Activated T-helper 17 cell treated with anti-CD3 and anti-CD28 coated beads, Interleukin-2, amount 50 U/mL, for 72 hours (primary cell): ENCODE measurements at regions not wholly inside any gene's neighbourhood (a gene's known extent, or its start where the extent isn't known, plus 50 kb on each side); places are given as distances from the start of the nearest gene placed in this dataset.

Source experiments
- ATAC-seq: fragments of 150-1000 bp; cut with Tn5 transposase; replicated peaks from 2 replicates; pipeline ENCODE4 v1.10.0; 2021; ENCODE audit warnings: mild to moderate bottlenecking, moderate library complexity
- H3K27ac Mint-ChIP-seq: one replicate; pipeline ENCODE4 v1.8.0; 2022; ENCODE audit warnings: mixed read lengths
- H3K27me3 Mint-ChIP-seq: one replicate; pipeline ENCODE4 v1.8.0; 2022; ENCODE audit warnings: mixed read lengths
- H3K36me3 Mint-ChIP-seq: one replicate; pipeline ENCODE4 v1.8.0; 2022; ENCODE audit warnings: low read depth, mild to moderate bottlenecking, mixed read lengths
- H3K4me1 Mint-ChIP-seq: one replicate; pipeline ENCODE4 v1.8.0; 2022; ENCODE audit warnings: mixed read lengths
- H3K4me3 Mint-ChIP-seq: one replicate; pipeline ENCODE4 v1.8.0; 2022; ENCODE audit warnings: mild to moderate bottlenecking, mixed read lengths
- H3K9me3 Mint-ChIP-seq: one replicate; pipeline ENCODE4 v1.8.0; 2022; ENCODE audit warnings: mixed read lengths

GRCh38 chr11:23364076-23364475 is 503.8 kb upstream of the CCDC179 start:
- no peak overlapping the region for H3K27ac Mint-ChIP-seq
- no peaks in the 10 kb centered on the region for H3K4me1 Mint-ChIP-seq
- H3K36me3 Mint-ChIP-seq: no peaks in the 10 kb centered on the region
- ATAC-seq: no peak
- peaks cover 8% of the 10 kb centered on the region for H3K9me3 Mint-ChIP-seq
- no peaks in the 10 kb centered on the region for H3K27me3 Mint-ChIP-seq
- no peak overlapping the region for H3K4me3 Mint-ChIP-seq

DNA sequence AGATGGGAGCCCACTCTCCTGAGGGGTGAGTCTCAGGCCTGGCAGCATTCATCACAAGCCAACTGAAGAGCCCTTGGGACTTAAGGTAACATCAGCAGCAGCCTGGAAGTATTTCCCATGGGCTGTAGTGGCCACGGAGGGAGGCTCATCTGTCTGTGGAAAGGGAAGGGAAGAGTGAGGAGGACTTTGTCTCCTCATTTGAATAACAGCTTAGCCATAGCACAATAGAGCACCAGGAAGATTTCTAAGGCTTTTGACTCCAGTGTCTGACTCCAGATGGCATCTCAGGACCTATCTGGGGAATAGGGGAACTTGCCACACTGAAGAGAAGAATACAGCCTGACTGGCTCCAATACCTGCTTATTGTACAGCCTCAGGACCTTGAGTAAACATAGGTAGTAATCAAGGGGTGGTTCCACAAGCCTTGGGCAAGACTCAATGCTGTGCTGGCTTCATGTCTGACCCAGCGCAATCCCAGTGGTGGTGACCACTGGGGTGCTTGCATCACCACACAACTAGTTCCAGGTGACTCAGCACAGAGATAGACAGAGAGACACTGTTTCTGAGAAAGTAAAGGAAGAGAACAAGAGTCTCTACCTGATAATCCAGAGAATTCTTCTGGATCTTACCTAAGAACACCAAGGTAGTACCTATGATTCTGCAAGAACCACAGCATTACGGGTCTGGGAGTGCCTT is 510.5 kb upstream of the CCDC179 start:
- Mint-ChIP-seq H3K27me3 (no peaks in the 10 kb centered on the region), H3K4me3 (no peak overlapping the region), H3K9me3 (peaks cover 17% of the 10 kb centered on the region), H3K4me1 (no peaks in the 10 kb centered on the region), H3K27ac (no peak overlapping the region), H3K36me3 (no peaks in the 10 kb centered on the region)
- ATAC-seq: no peak

DNA sequence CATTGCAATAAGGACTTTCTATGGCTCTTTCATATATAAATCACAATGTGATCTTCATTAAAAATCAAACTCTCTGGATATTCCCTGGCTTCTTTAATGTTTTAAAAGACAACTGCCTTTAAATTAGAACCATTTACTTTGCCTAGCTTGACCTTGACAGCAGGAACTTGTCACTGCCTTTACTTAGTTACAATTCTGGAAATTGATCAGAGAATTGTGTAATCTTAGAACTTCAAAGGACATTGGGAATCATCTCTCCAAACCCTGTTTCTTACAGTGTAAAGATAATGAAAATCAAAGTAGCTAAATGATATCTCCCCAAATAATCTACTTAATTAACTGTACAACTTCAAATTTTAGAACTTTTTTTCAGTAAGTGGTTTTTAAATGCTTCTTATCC is 517.6 kb upstream of the CCDC179 start:
- peaks cover 15% of the 10 kb centered on the region for H3K9me3 Mint-ChIP-seq
- H3K27me3 Mint-ChIP-seq: no peaks in the 10 kb centered on the region
- ATAC-seq: no peak
- H3K4me1 Mint-ChIP-seq: no peaks in the 10 kb centered on the region
- H3K36me3 Mint-ChIP-seq: no peaks in the 10 kb centered on the region
- no peak overlapping the region for H3K4me3 Mint-ChIP-seq
- H3K27ac Mint-ChIP-seq: no peak overlapping the region

GRCh38 chr11:23391031-23391430 is 530.8 kb upstream of the CCDC179 start:
- Mint-ChIP-seq H3K27me3 (no peaks in the 10 kb centered on the region), H3K36me3 (no peaks in the 10 kb centered on the region), H3K9me3 (peaks cover 3% of the 10 kb centered on the region), H3K4me1 (no peaks in the 10 kb centered on the region), H3K4me3 (no peak overlapping the region), H3K27ac (no peak overlapping the region)
- ATAC-seq: no peak

DNA sequence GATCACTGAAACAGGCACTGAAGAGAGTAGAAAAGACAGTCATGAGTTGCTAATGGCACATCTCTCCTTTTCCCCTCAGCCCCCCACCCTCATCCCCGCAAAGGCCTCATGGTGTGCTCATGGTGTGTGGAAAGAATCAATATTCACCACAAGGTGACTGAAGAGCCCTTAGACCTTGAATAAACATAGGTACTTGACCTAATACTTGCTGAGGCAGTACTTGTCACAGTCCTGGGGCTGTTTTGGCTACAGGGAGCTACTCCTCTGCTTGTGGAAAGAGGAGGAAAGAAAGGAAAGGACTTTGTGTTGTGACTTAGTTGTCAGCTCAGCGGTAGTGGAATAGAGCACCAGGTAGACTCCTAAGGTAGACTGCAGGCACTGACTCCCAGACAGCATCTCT is 537.8 kb upstream of the CCDC179 start:
- Mint-ChIP-seq H3K36me3 (no peaks in the 10 kb centered on the region), H3K27ac (no peak overlapping the region), H3K27me3 (no peaks in the 10 kb centered on the region), H3K9me3 (peaks cover 8% of the 10 kb centered on the region), H3K4me1 (no peaks in the 10 kb centered on the region), H3K4me3 (no peak overlapping the region)
- ATAC-seq: no peak

DNA sequence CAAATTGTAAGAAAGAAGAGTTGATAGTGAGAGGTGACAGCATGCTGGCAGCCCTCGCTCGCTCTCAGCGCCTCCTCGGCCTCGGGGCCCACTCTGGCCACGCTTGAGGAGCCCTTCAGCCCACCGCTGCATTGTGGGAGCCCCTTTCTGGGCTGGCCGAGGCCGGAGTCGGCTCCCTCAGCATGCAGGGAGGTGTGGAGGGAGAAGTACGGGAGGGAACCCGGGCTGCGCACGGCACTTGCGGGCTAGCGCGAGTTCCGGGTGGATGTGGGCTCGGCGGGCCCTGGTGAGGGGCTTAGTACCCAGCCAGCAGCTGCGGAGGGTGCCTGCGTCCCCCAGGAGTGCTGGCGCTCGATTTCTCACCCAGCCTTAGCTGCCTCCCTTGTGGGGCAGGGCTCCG is 539.7 kb upstream of the CCDC179 start:
- Mint-ChIP-seq H3K27me3 (no peaks in the 10 kb centered on the region), H3K9me3 (peaks cover 5% of the 10 kb centered on the region), H3K4me3 (no peak overlapping the region), H3K36me3 (no peaks in the 10 kb centered on the region), H3K27ac (no peak overlapping the region), H3K4me1 (no peaks in the 10 kb centered on the region)
- no peak for ATAC-seq

GRCh38 chr11:23403210-23404185 is 543.2 kb upstream of the CCDC179 start:
- Mint-ChIP-seq H3K36me3 (no peaks in the 10 kb centered on the region), H3K9me3 (peaks cover 8% of the 10 kb centered on the region), H3K27me3 (no peaks in the 10 kb centered on the region), H3K27ac (no peak overlapping the region), H3K4me1 (no peaks in the 10 kb centered on the region), H3K4me3 (no peak overlapping the region)
- ATAC-seq: no peak

DNA sequence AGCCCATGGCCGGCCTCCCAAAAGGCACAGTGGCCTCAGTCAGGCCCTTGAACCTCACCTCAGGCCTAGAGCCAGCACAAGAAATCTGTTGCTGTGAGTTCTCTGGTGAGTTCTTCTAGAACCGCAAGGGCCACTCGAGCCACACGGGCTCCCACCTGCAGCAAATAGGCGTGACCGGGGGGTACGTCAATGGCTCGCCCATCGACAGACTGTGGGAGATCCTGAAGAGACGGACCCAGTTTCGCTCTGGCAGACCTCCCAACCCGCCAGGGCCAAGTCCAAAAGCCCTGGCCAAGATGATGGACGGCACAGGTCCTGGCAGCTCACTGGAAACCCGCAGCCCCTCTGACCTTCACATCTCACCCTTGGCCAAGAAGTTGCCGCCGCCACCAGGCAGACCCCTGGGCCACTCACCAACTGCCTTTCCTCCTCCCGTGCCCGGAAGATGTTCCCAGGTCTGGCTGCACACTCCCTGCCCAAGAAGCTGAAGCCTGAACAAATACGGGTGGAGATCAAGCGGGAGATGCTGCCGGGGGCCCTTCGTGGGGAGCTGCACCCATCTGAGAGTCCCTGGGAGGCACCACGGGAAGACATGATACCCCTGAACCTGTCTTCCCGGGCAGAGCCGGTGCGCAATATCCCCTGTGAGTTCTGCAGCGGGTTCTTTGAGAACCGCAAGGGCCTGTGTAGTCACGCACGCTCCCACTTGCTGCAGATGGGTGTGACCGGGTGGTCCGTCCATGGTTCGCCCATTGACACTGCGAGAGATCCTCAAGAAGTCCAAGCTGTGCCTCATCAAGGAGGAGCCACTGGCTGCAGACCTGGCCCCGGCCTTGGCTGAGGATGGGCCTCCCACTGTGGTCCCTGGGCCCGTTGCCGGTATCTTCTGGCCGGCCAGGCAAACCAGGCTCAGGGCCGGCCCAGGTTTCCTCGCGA is 544.2 kb upstream of the CCDC179 start:
- Mint-ChIP-seq H3K4me3 (no peak overlapping the region), H3K27ac (no peak overlapping the region), H3K36me3 (no peaks in the 10 kb centered on the region), H3K4me1 (no peaks in the 10 kb centered on the region), H3K27me3 (no peaks in the 10 kb centered on the region), H3K9me3 (peaks cover 8% of the 10 kb centered on the region)
- ATAC-seq: no peak

DNA sequence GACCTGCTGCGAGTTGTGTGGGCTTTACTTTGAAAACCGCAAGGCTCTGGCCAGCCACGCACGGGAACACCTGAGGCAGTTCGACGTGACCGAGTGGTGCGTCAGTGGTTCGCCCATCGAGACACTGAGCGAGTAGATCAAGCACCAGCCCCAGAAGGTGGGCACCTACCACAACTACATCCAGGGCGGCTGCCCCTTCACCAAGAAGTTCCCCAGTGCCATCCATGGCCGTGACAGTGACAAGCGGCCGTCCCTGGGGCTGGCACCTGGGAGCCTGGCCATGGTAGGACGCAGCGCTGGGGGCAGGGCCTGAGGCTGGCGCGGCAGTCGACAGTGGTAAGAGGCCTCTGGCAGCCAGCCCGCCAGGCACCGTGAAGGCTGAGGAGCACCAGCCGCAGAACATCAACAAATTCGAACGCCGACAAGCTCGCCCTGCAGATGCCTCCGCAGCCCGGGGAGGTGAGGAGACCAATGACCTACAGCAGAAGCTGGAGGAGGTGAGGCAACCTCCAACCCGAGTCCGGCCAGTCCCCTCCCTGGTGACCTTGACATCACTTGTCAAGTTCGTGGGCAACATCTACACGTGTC is 545.2 kb upstream of the CCDC179 start:
- Mint-ChIP-seq H3K4me3 (no peak overlapping the region), H3K36me3 (no peaks in the 10 kb centered on the region), H3K27ac (no peak overlapping the region), H3K4me1 (no peaks in the 10 kb centered on the region), H3K9me3 (peaks cover 12% of the 10 kb centered on the region), H3K27me3 (no peaks in the 10 kb centered on the region)
- no peak for ATAC-seq

DNA sequence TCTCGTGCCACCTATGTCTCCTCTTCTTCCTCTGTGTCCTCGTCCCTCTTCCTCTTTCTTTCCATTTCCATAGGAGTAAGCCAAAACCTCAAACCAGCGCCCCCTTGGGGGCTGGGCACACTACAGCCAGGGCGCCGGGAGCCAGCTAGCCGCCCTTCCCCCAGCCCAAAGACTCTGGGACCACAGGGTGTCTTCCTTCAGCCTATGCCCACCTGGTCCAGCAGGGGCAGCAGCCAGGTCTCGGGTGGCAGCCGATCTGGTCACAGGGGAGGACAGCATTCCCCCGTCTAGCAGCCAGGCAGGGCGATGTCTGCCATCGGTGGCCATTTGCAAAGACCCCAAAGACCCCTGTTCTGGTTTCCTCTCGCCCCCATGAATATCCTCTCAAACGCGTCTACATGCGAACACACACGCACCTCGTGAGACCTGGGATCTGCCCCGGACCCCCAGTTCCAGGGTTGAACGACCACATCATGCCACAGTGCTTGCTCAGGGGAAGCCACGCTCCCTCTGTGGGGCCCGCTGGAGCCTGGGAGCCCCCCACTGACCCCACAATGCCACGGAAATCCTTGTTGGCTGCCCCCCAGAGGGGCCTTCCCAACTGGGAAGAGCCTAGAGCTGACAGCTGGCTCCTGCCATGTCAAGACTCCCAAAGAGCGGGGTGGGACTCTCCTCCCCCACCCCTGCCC is 546.0 kb upstream of the CCDC179 start:
- no peak overlapping the region for H3K4me3 Mint-ChIP-seq
- peaks cover 16% of the 10 kb centered on the region for H3K9me3 Mint-ChIP-seq
- H3K4me1 Mint-ChIP-seq: no peaks in the 10 kb centered on the region
- no peak overlapping the region for H3K27ac Mint-ChIP-seq
- H3K36me3 Mint-ChIP-seq: no peaks in the 10 kb centered on the region
- H3K27me3 Mint-ChIP-seq: no peaks in the 10 kb centered on the region
- ATAC-seq: no peak

DNA sequence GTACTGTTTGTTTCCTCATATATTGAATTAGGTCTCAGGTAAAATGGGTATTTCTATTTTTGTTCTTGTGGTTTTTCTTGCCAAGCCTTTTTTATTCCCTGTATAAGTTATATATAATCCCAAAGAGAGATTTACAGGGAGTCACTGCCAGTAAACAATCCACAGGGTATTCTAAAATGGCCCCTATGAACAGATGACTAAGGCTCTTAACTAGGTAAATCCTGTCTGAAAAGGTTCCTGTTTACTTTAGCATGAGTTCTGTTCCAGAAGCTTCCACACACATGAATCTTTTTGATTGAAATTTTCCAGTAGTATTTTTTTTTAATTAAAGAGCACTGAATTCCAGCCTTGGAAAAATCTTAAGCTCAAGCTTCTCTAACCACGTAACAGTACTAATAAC is 552.8 kb upstream of the CCDC179 start:
- peaks cover 26% of the 10 kb centered on the region for H3K9me3 Mint-ChIP-seq
- H3K27ac Mint-ChIP-seq: no peak overlapping the region
- H3K27me3 Mint-ChIP-seq: no peaks in the 10 kb centered on the region
- no peaks in the 10 kb centered on the region for H3K4me1 Mint-ChIP-seq
- ATAC-seq: no peak
- no peak overlapping the region for H3K4me3 Mint-ChIP-seq
- H3K36me3 Mint-ChIP-seq: no peaks in the 10 kb centered on the region

DNA sequence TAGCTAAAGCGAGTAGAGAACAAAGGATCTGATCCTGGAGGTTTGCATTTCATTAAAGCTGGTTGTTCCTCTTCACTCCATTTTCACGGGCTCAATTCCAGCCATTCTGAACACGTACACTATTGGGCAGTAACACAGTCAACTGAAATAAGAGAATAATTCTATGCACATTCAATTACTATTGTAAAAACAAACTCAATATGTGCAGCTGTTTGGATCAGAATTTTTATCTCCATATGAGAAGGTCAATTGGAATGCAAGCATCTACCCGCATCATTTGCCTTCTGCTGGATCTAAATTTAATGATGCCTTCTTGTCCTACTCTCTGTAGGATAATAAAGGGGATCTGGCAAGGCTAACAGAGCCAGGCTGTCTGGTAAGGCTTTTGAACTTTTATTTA is 562.8 kb upstream of the CCDC179 start:
- no peak overlapping the region for H3K27ac Mint-ChIP-seq
- ATAC-seq: no peak
- H3K4me1 Mint-ChIP-seq: no peaks in the 10 kb centered on the region
- H3K36me3 Mint-ChIP-seq: no peaks in the 10 kb centered on the region
- peaks cover 4% of the 10 kb centered on the region for H3K9me3 Mint-ChIP-seq
- H3K27me3 Mint-ChIP-seq: no peaks in the 10 kb centered on the region
- no peak overlapping the region for H3K4me3 Mint-ChIP-seq

DNA sequence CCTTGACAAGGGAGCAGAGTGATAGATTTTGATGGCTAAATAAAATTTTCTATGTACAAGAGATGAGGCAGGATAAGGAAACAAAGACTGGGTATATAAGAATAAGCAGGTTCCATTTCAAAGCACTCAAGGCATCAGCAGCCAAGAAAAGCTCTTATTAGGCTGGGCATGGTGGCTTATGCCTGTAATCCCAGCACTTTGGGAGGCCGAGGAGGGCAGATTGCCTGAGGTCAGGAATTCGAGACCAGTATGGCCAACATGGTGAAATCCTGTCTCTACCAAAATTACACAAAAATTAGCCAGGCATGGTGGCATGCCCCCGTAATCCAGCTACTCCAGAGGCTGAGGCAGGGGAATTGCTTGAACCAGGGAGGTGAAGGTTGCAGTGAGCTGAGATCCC is 563.4 kb upstream of the CCDC179 start:
- Mint-ChIP-seq H3K27ac (no peak overlapping the region), H3K9me3 (peaks cover 4% of the 10 kb centered on the region), H3K4me1 (no peaks in the 10 kb centered on the region), H3K4me3 (no peak overlapping the region), H3K36me3 (no peaks in the 10 kb centered on the region), H3K27me3 (no peaks in the 10 kb centered on the region)
- no peak for ATAC-seq

GRCh38 chr11:23425381-23425780 is 565.1 kb upstream of the CCDC179 start:
- Mint-ChIP-seq H3K4me3 (no peak overlapping the region), H3K27me3 (no peaks in the 10 kb centered on the region), H3K9me3 (peaks cover 4% of the 10 kb centered on the region), H3K27ac (no peak overlapping the region), H3K36me3 (no peaks in the 10 kb centered on the region), H3K4me1 (no peaks in the 10 kb centered on the region)
- no peak for ATAC-seq
